ENCODE measurements at regions not wholly inside any gene's neighbourhood (a gene's known extent, or its start where the extent isn't known, plus 50 kb on each side); places are given as distances from the start of the nearest gene placed in this dataset.

- TF ChIP-seq ZFX (IDR thresholded peaks at IDR 0.05; ENCODE audit: borderline replicate concordance) (no peak), CTCF (IDR thresholded peaks at IDR 0.05) (no peak)
- no peak overlapping the region for H3K27ac ChIP-seq
Observed at GRCh38 chr10:58028597-58029366, 238.9 kb downstream of the IPMK start.

GRCh38 chr10:58027426-58027825 lies 240.3 kb downstream of the IPMK start:
- no peak overlapping the region for H3K27ac ChIP-seq
- TF ChIP-seq CTCF (IDR thresholded peaks at IDR 0.05) (no peak), ZFX (IDR thresholded peaks at IDR 0.05; ENCODE audit: borderline replicate concordance) (no peak)

DNA sequence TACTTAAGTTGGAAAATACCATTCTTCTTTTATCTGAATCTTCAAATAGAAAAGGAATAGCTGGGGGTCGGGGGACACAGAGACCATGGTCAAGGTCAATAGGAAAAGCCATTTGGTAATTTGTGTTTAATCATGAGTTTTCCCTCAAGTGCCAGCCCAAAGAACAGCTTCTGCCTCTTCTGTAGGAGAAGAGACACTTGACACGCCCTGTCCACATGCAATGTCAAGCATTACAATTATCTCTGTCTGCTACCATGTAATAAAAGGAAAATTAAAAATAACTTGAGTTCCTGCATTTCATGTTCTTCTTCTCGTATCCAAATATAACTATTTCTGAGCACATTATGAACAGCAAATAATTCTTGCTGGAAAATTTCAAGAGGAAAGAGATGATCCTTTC lies 241.7 kb downstream of the IPMK start:
- no peak overlapping the region for H3K27ac ChIP-seq
- TF ChIP-seq CTCF (IDR thresholded peaks at IDR 0.05) (no peak), ZFX (IDR thresholded peaks at IDR 0.05; ENCODE audit: borderline replicate concordance) (no peak)

GRCh38 chr10:58023341-58024073 lies 244.2 kb downstream of the IPMK start:
- H3K27ac ChIP-seq, result no peak overlapping the region
- TF ChIP-seq CTCF (IDR thresholded peaks at IDR 0.05) (no peak), ZFX (IDR thresholded peaks at IDR 0.05; ENCODE audit: borderline replicate concordance) (no peak)

DNA sequence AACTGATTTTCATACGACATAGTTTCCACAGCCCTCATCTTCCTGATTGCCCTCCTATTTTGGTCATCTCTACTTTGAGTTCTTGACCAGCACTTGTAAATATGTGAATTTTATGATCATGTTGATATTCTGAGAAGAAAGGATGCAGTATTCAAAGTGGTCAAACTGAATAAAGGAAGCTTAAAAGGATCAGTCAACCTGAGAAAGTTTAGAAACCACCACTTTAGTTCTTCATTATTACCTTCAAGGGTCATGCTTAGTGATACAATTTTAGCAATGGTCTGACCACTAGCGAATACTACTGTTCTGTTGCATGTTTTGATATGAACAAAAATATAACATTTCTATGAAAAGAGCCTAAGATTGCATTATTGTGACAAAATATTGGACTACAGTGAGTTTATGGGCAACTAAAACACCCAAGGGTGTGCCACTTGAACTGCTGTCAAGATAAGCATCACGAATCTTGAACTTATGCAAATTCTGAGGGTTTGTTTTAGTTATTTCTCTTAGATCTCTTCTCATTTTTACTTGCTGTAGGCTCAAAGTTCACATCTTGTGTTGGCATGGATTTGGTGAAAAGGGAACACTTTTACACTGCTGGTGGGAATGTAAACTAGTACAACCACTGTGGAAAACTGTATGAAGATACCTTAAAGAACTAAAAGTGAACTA lies 247.7 kb downstream of the IPMK start:
- no peak overlapping the region for H3K27ac ChIP-seq
- TF ChIP-seq CTCF (IDR thresholded peaks at IDR 0.05) (no peak), ZFX (IDR thresholded peaks at IDR 0.05; ENCODE audit: borderline replicate concordance) (no peak)

- H3K27ac ChIP-seq, result no peak overlapping the region
- TF ChIP-seq ZFX (IDR thresholded peaks at IDR 0.05; ENCODE audit: borderline replicate concordance), result no peak
- TF ChIP-seq CTCF (IDR thresholded peaks at IDR 0.05), result no peak
Observed at GRCh38 chr10:58017719-58018367, 249.9 kb downstream of the IPMK start.

Data from 22Rv1 (cell line).